GM19452 (cell line): ENCODE measurements at regions not wholly inside any gene's neighbourhood (a gene's known extent, or its start where the extent isn't known, plus 50 kb on each side); places are given as distances from the start of the nearest gene placed in this dataset.
"Not testable (repeated sequence)": the region's sequence is repeated elsewhere in the genome, so short reads cannot be mapped to it uniquely, and the experiment has no call there.

Experiments
- ATAC-seq: cut with Tn5 transposase; IDR thresholded peaks from one replicate; pipeline ENCODE4 v1.9.1; 2021; ENCODE audit not compliant: unreplicated experiment

GRCh38 chr18:41071826-41072225 lies 883.2 kb upstream of the PIK3C3 start:
- no peak for ATAC-seq

- no peak for ATAC-seq
Measured at GRCh38 chr18:41069167-41069566, 885.9 kb upstream of the PIK3C3 start.

DNA sequence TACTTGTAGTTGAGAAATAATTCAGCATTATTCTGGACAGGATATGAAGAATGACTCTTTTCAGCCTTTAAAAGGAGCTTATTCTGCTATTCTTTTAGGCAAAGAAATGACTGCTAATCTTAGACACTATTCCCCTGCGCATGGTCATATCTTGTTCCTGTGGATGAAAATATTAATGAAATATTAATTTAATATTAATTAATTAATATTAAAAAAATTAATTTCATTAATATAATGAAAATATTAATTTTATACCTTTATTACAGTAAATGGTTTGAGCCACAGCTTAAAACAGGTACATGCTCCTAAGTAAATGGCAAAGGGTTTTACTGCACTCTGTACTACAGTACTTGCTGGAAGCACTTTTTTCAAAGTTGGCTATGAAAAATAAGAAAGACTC lies 890.1 kb upstream of the PIK3C3 start:
- no peak for ATAC-seq

DNA sequence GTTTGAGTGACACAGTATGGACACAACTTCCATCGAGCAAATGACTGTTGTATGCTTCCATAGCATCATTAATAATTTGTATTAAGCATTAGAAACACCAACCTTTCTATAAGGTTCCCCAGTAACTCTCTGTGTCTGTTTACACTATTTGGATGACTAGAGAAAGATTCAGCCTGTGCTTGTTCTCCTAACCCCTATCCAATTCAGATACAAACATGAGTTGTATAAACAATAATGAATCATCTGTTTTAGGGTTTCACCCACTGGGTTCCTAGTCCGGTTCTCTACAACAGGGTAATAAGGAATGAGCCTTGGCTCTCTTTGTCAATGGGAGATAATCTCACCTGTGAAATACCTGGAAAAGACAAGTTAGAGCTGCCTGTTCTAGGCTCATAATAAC lies 894.1 kb upstream of the PIK3C3 start:
- ATAC-seq = no peak

DNA sequence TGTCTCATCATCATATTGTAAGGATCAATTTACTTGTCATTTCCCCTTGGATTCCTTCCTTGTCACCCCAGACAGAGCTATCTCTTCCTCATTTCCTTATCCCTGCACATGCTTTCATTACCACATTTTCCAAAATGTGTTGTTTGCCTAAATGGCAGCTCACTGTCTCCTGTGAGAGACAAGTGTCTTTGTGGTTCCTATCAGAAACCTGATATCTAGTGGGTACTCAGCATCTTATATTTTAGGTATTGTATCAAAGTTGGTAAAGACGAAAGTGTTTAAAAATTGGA lies 896.0 kb upstream of the PIK3C3 start:
- ATAC-seq = no peak

GRCh38 chr18:41058351-41059125 lies 896.5 kb upstream of the PIK3C3 start:
- ATAC-seq = no peak

DNA sequence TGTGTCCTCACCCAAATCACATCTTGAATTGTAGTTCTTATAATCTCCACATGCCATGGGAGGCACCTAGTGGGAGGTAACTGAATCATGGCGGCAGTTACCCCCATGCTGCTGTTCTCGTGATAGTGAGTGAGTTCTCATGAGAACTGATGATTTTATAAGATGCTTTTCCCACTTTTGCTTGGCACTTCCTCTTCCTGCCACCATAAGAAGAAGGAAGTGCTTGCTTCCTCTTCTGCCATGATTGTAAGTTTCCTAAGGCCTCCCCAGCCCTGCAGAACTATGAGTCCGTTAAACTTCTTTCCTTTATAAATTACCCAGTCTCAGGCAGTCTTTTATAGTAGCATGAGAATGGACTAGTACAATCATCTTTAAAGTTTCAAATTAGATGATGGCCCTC lies 902.4 kb upstream of the PIK3C3 start:
- ATAC-seq = no peak

GRCh38 chr18:41046250-41046649 lies 908.8 kb upstream of the PIK3C3 start:
- not testable (repeated sequence) for ATAC-seq

GRCh38 chr18:41043876-41044275 lies 911.2 kb upstream of the PIK3C3 start:
- ATAC-seq = no peak

- no peak for ATAC-seq
Measured at GRCh38 chr18:41042866-41043265, 912.2 kb upstream of the PIK3C3 start.

- ATAC-seq = no peak
Measured at GRCh38 chr18:41038071-41038470, 917.0 kb upstream of the PIK3C3 start.

GRCh38 chr18:41036346-41036745 lies 918.7 kb upstream of the PIK3C3 start:
- ATAC-seq = no peak

- no peak for ATAC-seq
Measured at GRCh38 chr18:41034413-41034812, 920.6 kb upstream of the PIK3C3 start.

DNA sequence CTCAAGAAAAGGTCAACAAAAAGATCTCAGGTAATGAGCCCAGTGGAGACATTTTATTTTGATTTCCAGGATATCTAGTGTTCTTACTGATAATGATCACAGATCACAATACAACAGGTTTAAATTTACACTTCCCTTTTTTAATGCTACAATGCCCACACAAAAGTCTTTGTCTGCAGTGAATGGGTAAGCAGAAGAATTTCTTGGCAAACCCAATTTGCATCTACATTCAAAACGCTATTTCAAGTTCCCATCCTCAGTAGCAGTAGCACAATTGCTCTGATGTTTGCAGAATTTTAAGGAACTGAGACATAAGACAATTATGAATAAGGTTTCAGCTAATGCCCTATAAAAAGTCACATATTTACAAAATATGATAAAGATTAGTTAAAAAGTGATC lies 929.4 kb upstream of the PIK3C3 start:
- ATAC-seq = no peak

GRCh38 chr18:41024792-41025191 lies 930.2 kb upstream of the PIK3C3 start:
- no peak for ATAC-seq

DNA sequence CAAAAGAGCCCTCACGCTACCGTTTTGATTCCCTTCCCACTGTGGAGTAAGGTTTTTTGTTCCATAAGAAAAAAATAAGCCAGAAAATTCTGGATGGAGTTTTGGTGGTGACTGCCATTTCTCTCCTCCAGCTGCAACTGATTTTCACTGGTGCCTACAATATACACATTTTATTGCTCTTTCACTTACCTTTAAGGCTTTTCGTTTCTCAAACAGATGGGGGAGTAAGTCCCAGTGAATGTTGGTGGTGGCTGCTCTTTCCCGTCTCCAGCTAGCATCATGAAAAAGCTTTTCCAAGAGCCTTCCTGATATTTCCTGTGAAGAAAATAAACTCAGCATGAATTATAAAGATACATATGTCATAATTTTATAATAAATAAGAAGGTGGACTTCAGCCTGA lies 932.5 kb upstream of the PIK3C3 start:
- ATAC-seq = no peak

GRCh38 chr18:41021089-41021488 lies 933.9 kb upstream of the PIK3C3 start:
- ATAC-seq = no peak

DNA sequence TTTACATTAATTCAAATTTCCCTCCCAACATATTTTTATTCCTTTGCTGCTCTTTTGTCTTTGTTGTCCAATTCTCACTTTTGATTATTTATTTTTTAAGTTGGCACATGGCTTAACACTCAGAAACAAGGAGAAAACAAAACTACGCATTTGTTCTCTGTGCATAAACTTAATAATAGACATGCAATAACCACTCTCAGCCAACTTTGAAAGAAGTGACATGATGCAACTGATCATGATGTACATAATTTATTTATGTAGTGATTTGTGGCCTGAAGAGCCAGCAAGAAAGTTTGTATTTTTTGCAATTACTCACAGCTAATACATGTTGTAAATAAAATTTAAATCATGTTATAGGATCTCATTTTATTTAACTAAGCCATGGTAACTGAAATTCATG lies 942.8 kb upstream of the PIK3C3 start:
- ATAC-seq = no peak

- ATAC-seq = no peak
Measured at GRCh38 chr18:41009926-41010325, 945.1 kb upstream of the PIK3C3 start.

GRCh38 chr18:41004324-41004723 lies 950.7 kb upstream of the PIK3C3 start:
- no peak for ATAC-seq

GRCh38 chr18:40995529-40995928 lies 959.5 kb upstream of the PIK3C3 start:
- no peak for ATAC-seq

DNA sequence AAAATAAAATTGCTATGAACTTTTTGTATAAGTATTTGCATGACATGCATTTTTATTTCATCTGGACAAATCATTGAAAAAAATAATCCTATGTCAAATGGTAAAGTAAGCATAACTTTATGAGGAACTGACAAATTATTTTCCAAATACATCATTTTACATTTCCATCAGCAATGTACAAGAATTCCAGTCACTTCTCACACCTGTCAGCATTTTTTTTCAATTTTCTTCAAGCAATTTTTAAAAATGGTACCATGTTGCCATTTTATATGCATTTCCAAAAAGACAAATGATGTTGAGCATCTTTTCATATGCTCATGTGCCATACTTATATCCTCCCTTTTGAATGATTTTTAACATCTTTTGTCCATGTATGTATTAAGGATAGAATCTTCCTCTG lies 961.7 kb upstream of the PIK3C3 start:
- ATAC-seq = no peak

- no peak for ATAC-seq
Measured at GRCh38 chr18:40987581-40987980, 967.5 kb upstream of the PIK3C3 start.
